Ascending aorta (tissue), 2 donors: ENCODE measurements at regions not wholly inside any gene's neighbourhood (a gene's known extent, or its start where the extent isn't known, plus 50 kb on each side); places are given as distances from the start of the nearest gene placed in this dataset.
"Not testable (repeated sequence)": the region's sequence is repeated elsewhere in the genome, so short reads cannot be mapped to it uniquely, and the experiment has no call there.

Source experiments
- DNase-seq, 2 donors: peaks; one replicate each; pipeline ENCODE4 v3.0.0-alpha.2; 2019; ENCODE audit warnings: low spot score in 2 of 2
- H3K27ac ChIP-seq, 2 donors: fragments of 200-600 bp; sonication (generic); one replicate each; pipeline ENCODE4 v1.5.1; 2016 to 2017; ENCODE audit warnings: mild to moderate bottlenecking in 1 of 2
- H3K27me3 ChIP-seq: fragments of 200-600 bp; sonication (generic); one replicate; pipeline ENCODE4 v1.5.1; 2017
- H3K36me3 ChIP-seq, 2 donors: fragments of 200-600 bp; sonication (generic); one replicate each; pipeline ENCODE4 v1.5.1; 2016
- H3K4me1 ChIP-seq, 2 donors: fragments of 200-600 bp; sonication (generic); one replicate each; pipeline ENCODE4 v1.5.1; 2016 to 2017; ENCODE audit warnings: mild to moderate bottlenecking in 1 of 2
- H3K4me3 ChIP-seq, 2 donors: fragments of 200-600 bp; sonication (generic); one replicate each; pipeline ENCODE4 v1.5.1; 2016 to 2017; ENCODE audit warnings: mild to moderate bottlenecking in 1 of 2
- H3K9me3 ChIP-seq, 2 donors: fragments of 200-600 bp; sonication (generic); one replicate each; pipeline ENCODE4 v1.5.1; 2016
- intact Hi-C: fragments of 100-400 bp; cut with DNase I; formaldehyde crosslinking; loops from one replicate; pipeline ENCODE4 v1.15.1; 2023
- TF ChIP-seq, protein P1 (sequence below), 3 experiments: fragments of 200-600 bp in 2 of 3; fragments of 450-650 bp in 1 of 3; sonication (generic) in 2 of 3; IDR thresholded peaks; one replicate each; pipeline ENCODE4 v1.5.1; 2016 to 2019; ENCODE audit warnings: antibody characterized with exemption in 3 of 3, mild to moderate bottlenecking in 1 of 3, moderate library complexity in 1 of 3

DNA sequence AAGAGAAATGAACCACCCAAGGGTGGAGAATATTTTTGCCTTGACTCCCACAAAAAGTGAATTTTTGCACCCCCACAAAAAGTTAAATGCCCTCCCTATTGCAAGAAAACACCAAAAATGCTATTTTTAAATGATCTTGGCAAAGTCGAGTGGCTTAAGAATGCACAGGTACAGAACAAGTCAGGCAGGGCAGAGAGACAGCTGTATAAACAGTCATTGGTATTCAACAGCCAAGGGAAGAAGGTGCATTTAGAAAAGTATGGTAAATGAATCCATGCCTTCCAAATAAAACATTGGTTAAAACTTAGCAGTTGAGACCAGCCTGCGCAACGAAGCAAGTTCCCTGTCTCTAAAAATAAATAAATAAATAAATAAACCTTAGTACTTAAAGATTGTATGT, 169.3 kb downstream of the CHIC2 start:
- TF ChIP-seq, protein P1, sequence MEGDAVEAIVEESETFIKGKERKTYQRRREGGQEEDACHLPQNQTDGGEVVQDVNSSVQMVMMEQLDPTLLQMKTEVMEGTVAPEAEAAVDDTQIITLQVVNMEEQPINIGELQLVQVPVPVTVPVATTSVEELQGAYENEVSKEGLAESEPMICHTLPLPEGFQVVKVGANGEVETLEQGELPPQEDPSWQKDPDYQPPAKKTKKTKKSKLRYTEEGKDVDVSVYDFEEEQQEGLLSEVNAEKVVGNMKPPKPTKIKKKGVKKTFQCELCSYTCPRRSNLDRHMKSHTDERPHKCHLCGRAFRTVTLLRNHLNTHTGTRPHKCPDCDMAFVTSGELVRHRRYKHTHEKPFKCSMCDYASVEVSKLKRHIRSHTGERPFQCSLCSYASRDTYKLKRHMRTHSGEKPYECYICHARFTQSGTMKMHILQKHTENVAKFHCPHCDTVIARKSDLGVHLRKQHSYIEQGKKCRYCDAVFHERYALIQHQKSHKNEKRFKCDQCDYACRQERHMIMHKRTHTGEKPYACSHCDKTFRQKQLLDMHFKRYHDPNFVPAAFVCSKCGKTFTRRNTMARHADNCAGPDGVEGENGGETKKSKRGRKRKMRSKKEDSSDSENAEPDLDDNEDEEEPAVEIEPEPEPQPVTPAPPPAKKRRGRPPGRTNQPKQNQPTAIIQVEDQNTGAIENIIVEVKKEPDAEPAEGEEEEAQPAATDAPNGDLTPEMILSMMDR (IDR thresholded peaks at IDR 0.05), result no peak
- intact Hi-C loops, result no loop called here
- DNase-seq, result no peak
- Histone ChIP-seq H3K27ac (no peak overlapping the region), H3K4me3 (no peak overlapping the region), H3K27me3 (no peaks in the 10 kb centered on the region), H3K36me3 (no peaks in the 10 kb centered on the region), H3K9me3 (no peaks in the 10 kb centered on the region), H3K4me1 (peaks cover 0 to 4% of the 10 kb centered on the region in 2 donors)

DNA sequence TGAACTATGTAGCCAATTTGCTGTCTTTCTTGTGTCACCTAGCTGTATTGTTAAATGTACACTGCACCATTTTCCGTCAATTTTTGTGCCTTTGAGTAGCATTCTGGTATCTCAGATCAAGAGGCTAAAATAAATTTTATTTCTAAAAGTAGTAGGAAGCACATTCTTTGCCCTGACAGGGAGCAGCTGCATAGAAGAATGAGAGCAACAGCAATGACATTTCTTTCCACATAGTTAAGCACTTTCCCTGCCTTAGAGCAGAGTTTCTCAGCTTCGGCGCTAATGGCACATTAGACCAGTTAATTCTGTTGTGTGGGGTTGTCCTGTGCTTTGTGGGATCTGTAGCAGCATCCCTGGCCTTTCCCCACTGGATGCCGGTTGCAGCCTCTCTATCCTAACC, 173.9 kb downstream of the CHIC2 start:
- Histone ChIP-seq H3K27ac (no peak overlapping the region), H3K36me3 (no peaks in the 10 kb centered on the region), H3K4me1 (peaks cover 0 to 7% of the 10 kb centered on the region in 2 donors), H3K4me3 (no peak overlapping the region), H3K27me3 (no peaks in the 10 kb centered on the region), H3K9me3 (no peaks in the 10 kb centered on the region)
- intact Hi-C loops, result no loop called here
- no peak for DNase-seq
- TF ChIP-seq, protein P1 (IDR thresholded peaks at IDR 0.05), result no peak

DNA sequence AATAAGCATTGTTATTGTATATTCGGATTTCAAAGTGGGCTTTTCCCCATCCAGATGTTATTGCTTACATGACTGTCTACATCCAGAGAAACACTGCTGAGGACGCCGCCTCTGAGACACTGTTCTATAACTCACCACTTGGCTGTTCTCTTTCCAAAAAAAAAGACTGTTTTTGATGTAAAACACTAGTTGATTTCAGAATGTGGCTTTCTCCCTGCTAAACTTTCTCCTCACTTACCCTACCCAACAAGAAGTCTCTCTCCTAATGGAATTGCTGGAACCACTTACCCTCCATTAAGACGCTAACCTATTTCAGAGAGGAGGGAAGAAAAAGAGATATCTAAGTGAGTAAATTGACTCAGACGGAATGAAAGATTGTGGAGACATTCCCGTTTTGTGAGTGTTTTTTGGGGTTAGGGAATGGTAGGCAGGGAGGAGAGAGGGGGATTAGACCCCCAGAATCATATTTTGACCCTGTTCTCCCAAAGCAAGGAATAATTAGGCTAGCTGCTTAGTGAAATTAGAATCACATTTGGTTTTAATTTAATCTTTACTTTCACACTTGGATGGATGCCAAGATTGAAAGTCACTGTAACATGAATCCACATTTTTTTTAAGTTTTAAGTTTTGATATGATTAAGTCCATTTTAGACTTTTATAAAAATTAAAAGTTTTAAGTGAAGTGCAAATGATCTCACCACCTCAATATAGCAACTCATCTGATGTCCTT, 174.9 kb downstream of the CHIC2 start:
- Histone ChIP-seq H3K27ac (no peak overlapping the region), H3K4me3 (no peak overlapping the region), H3K27me3 (no peaks in the 10 kb centered on the region), H3K4me1 (peaks cover 0 to 5% of the 10 kb centered on the region in 2 donors), H3K9me3 (no peaks in the 10 kb centered on the region), H3K36me3 (no peaks in the 10 kb centered on the region)
- TF ChIP-seq, protein P1 (IDR thresholded peaks at IDR 0.05), result no peak
- intact Hi-C loops, result no loop called here
- DNase-seq, result no peak

DNA sequence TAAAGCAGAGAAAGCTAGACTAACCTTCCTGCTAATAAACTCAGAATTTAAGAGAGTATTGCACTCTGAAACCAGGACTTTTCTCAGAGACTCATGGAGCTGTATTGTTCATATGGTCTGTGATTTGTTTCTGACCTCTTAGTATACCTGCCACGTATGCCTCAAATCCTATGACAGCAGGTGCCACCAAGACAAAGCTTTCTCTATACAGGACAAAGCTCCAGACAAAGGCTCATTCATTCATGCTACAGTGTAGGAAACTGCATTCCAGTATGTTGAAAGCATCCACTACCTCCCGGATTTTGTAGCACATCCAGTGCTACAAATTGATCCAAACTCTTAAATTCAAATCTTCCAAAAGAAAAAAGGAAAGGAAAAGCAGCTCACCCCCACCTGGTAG, 178.3 kb downstream of the CHIC2 start:
- intact Hi-C loops, result no loop called here

DNA sequence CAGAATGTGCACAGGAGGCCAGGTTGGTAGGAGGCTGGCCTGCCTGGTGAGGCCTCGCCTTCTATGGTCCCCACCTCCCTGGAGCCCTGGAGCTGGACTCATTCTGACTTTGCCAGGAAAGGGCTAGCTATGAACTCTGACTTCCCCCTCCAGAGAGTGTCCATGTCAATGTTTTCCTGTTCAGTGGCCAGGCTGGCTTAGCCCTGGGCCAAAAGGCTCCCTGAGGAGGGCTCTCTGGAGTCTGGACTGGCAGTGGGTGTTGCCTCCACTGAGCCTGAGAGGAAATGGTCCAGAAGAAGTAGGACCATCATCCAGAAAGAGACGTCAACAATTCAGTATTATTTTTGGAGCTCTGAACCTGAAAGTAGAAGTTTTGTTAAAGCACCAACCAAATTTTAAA, 178.7 kb downstream of the CHIC2 start:
- Histone ChIP-seq H3K36me3 (no peaks in the 10 kb centered on the region), H3K9me3 (no peaks in the 10 kb centered on the region), H3K27me3 (no peaks in the 10 kb centered on the region), H3K4me1 (peaks cover 0 to 5% of the 10 kb centered on the region in 2 donors), H3K4me3 (no peak overlapping the region), H3K27ac (peak overlapping the region; percentile 49 to 69)
- intact Hi-C loops, result no loop called here
- TF ChIP-seq, protein P1 (IDR thresholded peaks at IDR 0.05), result no peak
- peak in 1 of 2 donors; percentile 67 for DNase-seq

More for the DNA sequence above, 178.3 kb downstream of the CHIC2 start:
- H3K27me3 ChIP-seq, result no peaks in the 10 kb centered on the region
- TF ChIP-seq, protein P1 (IDR thresholded peaks at IDR 0.05), result no peak
- no peaks in the 10 kb centered on the region for H3K36me3 ChIP-seq
- H3K9me3 ChIP-seq, result no peaks in the 10 kb centered on the region
- H3K4me1 ChIP-seq, result peaks cover 0 to 5% of the 10 kb centered on the region in 2 donors
- H3K4me3 ChIP-seq, result no peak overlapping the region
- H3K27ac ChIP-seq, result peak overlapping the region; percentile 49 to 69
- DNase-seq, result no peak

DNA sequence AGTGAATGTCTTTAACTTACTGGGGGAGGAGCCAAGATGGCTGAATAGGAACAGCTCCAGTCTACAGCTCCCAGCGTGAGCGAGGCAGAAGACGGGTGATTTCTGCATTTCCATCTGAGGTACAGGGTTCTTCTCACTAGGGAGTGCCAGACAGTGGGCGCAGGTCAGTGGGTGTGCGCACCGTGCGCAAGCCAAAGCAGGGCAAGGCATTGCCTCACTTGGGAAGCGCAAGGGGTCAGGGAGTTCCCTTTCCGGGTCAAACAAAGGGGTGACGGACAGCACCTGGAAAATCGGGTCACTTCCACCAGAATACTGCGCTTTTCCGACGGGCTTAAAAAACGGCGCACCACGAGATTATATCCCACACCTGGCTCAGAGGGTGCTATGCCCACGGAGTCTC, 187.3 kb downstream of the CHIC2 start:
- H3K27me3 ChIP-seq, H3K27ac ChIP-seq, H3K9me3 ChIP-seq, DNase-seq, H3K36me3 ChIP-seq, H3K4me3 ChIP-seq, H3K4me1 ChIP-seq, intact Hi-C loops: not testable (repeated sequence)
